Osteoblast (primary cell): ENCODE measurements at regions not wholly inside any gene's neighbourhood (a gene's known extent, or its start where the extent isn't known, plus 50 kb on each side); places are given as distances from the start of the nearest gene placed in this dataset.
"Not testable (repeated sequence)": the region's sequence is repeated elsewhere in the genome, so short reads cannot be mapped to it uniquely, and the experiment has no call there.

Source experiments
- DNase-seq: peaks from one replicate; pipeline ENCODE4 v3.0.0; 2011; ENCODE audit warnings: low spot score, mixed read lengths; ENCODE audit not compliant: insufficient read length; ENCODE audit errors: missing footprints
- H2AFZ ChIP-seq: 2 replicates; pipeline ENCODE4 v1.6.0; 2011; ENCODE audit warnings: mild to moderate bottlenecking, low read length
- H3K27ac ChIP-seq: 2 replicates; pipeline ENCODE4 v1.5.1; 2011; ENCODE audit warnings: mild to moderate bottlenecking, low read depth, low read length, moderate library complexity
- H3K27me3 ChIP-seq: 2 replicates; pipeline ENCODE4 v1.6.0; 2012; ENCODE audit warnings: mild to moderate bottlenecking, control low read depth, inconsistent platforms, low read length, moderate library complexity; ENCODE audit not compliant: insufficient read depth
- H3K36me3 ChIP-seq: 2 replicates; pipeline ENCODE4 v1.5.1; 2011; ENCODE audit warnings: mild to moderate bottlenecking, low read length, control low read depth, moderate library complexity; ENCODE audit not compliant: insufficient read depth
- H3K4me1 ChIP-seq: 2 replicates; pipeline ENCODE4 v1.5.1; 2011; ENCODE audit warnings: mild to moderate bottlenecking, low read length, control low read depth, moderate library complexity; ENCODE audit not compliant: insufficient read depth
- H3K4me2 ChIP-seq: 2 replicates; pipeline ENCODE4 v1.6.0; 2011; ENCODE audit warnings: mild to moderate bottlenecking, low read length; ENCODE audit not compliant: insufficient read depth
- H3K4me3 ChIP-seq: fragments of 200-600 bp; sonication (generic); 3 replicates; pipeline ENCODE4 v1.5.1; 2012; ENCODE audit warnings: mild to moderate bottlenecking, low read length, inconsistent platforms; ENCODE audit not compliant: insufficient read depth
- H3K79me2 ChIP-seq: 2 replicates; pipeline ENCODE4 v1.6.0; 2012; ENCODE audit warnings: mild to moderate bottlenecking, low read length, control low read depth, inconsistent platforms; ENCODE audit not compliant: insufficient read depth
- H3K9me3 ChIP-seq: 2 replicates; pipeline ENCODE4 v1.5.1; 2011; ENCODE audit warnings: low read depth, low read length, control low read depth
- H4K20me1 ChIP-seq: 2 replicates; pipeline ENCODE4 v1.6.0; 2012; ENCODE audit warnings: mild to moderate bottlenecking, low read length, control low read depth; ENCODE audit not compliant: insufficient read depth
- TF ChIP-seq, protein P1 (sequence below): IDR thresholded peaks from 2 replicates; pipeline ENCODE4 v1.5.1; 2011; ENCODE audit warnings: mild to moderate bottlenecking, low read depth, low read length, moderate library complexity; ENCODE audit errors: extremely low read depth

DNA sequence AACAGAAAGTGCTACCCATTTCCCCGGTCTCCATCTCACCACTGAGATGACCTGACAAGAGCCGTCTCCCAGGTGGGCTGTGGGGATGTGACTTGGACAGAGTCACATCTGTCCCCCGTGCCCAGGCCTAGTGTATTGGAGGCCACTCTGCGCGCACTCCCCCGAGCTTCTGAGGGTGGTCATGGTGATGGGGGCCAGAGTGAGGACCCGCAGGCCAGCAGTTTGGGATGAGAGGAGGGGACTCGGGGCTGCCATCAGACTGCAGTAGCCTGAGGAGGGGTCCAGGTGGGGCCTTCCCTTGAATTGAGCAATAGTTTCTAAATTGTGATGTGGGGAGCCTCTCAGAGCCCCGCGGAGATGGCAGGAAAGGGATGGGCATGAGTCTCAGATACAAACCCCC, 852.6 kb downstream of the TBC1D22A start:
- TF ChIP-seq, protein P1, sequence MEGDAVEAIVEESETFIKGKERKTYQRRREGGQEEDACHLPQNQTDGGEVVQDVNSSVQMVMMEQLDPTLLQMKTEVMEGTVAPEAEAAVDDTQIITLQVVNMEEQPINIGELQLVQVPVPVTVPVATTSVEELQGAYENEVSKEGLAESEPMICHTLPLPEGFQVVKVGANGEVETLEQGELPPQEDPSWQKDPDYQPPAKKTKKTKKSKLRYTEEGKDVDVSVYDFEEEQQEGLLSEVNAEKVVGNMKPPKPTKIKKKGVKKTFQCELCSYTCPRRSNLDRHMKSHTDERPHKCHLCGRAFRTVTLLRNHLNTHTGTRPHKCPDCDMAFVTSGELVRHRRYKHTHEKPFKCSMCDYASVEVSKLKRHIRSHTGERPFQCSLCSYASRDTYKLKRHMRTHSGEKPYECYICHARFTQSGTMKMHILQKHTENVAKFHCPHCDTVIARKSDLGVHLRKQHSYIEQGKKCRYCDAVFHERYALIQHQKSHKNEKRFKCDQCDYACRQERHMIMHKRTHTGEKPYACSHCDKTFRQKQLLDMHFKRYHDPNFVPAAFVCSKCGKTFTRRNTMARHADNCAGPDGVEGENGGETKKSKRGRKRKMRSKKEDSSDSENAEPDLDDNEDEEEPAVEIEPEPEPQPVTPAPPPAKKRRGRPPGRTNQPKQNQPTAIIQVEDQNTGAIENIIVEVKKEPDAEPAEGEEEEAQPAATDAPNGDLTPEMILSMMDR = no peak
- Histone ChIP-seq H3K79me2 (no peaks in the 10 kb centered on the region), H3K4me1 (no peaks in the 10 kb centered on the region), H2AFZ (no peak overlapping the region), H3K27me3 (no peaks in the 10 kb centered on the region), H4K20me1 (no peaks in the 10 kb centered on the region), H3K36me3 (no peaks in the 10 kb centered on the region), H3K9me3 (no peaks in the 10 kb centered on the region), H3K27ac (no peak overlapping the region), H3K4me2 (no peak overlapping the region), H3K4me3 (no peak overlapping the region)
- peak; percentile 11 for DNase-seq

GRCh38 chr22:47613606-47614350, 851.3 kb downstream of the TBC1D22A start:
- Histone ChIP-seq H4K20me1 (no peaks in the 10 kb centered on the region), H3K27ac (no peak overlapping the region), H3K9me3 (no peaks in the 10 kb centered on the region)

DNA sequence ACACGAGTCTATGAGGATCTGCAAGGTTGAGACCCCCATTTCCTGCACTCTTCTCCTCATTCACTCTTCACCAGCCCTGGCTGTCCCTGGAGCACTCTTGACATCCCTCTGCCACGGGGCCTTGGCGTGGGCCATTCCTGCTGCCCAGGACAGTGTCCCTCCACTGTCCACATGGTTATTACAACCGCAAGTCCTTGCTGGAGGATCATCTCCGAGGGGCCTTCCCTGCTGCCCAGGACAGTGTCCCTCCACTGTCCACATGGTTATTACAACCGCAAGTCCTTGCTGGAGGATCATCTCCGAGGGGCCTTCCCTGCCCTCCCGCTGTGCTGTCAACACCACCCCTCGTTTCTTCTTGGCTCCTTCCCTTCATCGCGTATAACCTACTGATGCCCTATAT, 850.7 kb downstream of the TBC1D22A start:
- not testable (repeated sequence) for H2AFZ ChIP-seq, H3K4me1 ChIP-seq, H3K9me3 ChIP-seq, H3K4me3 ChIP-seq, H3K27me3 ChIP-seq, H3K27ac ChIP-seq, H3K36me3 ChIP-seq, H4K20me1 ChIP-seq, H3K4me2 ChIP-seq, H3K79me2 ChIP-seq
- peak; percentile 13 for DNase-seq

More at GRCh38 chr22:47613606-47614350, 851.3 kb downstream of the TBC1D22A start:
- H3K4me1 ChIP-seq = no peaks in the 10 kb centered on the region
- no peak overlapping the region for H3K4me2 ChIP-seq
- no peaks in the 10 kb centered on the region for H3K36me3 ChIP-seq
- TF ChIP-seq, protein P1 = no peak
- H2AFZ ChIP-seq = no peak overlapping the region
- no peaks in the 10 kb centered on the region for H3K27me3 ChIP-seq
- no peak overlapping the region for H3K4me3 ChIP-seq
- no peaks in the 10 kb centered on the region for H3K79me2 ChIP-seq
- peak; percentile 29 for DNase-seq

- DNase-seq = peak; percentile 58
- Histone ChIP-seq H4K20me1 (no peaks in the 10 kb centered on the region), H3K27ac (no peak overlapping the region), H3K36me3 (no peaks in the 10 kb centered on the region), H3K27me3 (no peaks in the 10 kb centered on the region), H2AFZ (no peak overlapping the region), H3K4me3 (no peak overlapping the region), H3K79me2 (no peaks in the 10 kb centered on the region), H3K4me2 (no peak overlapping the region), H3K9me3 (no peaks in the 10 kb centered on the region), H3K4me1 (no peaks in the 10 kb centered on the region)
- TF ChIP-seq, protein P1 = no peak
These were observed 850.0 kb downstream of the TBC1D22A start for GRCh38 chr22:47612311-47612910.
